ENCODE measurements at regions not wholly inside any gene's neighbourhood (a gene's known extent, or its start where the extent isn't known, plus 50 kb on each side); places are given as distances from the start of the nearest gene placed in this dataset.

DNA sequence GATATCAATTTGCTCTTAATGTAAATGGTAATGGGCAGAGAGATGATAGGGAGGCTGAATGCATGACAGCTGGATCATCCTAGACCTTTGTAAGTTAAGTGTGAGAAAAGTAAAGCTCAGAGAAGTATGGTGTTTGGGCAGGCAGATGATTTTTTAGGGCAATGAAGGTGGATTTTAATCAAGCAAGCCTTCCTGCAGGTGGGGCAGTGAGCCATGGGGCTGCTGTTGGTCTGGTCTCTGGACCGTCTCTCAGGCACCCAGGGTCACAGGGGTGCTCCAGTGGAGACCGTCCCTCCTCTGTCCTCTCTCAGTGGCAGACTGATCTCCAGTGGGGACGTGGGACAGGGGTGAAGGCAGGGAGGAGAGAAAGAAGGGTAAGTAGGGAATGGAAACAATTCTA lies 69.8 kb upstream of the STK17B start:
- TF ChIP-seq, protein P1, sequence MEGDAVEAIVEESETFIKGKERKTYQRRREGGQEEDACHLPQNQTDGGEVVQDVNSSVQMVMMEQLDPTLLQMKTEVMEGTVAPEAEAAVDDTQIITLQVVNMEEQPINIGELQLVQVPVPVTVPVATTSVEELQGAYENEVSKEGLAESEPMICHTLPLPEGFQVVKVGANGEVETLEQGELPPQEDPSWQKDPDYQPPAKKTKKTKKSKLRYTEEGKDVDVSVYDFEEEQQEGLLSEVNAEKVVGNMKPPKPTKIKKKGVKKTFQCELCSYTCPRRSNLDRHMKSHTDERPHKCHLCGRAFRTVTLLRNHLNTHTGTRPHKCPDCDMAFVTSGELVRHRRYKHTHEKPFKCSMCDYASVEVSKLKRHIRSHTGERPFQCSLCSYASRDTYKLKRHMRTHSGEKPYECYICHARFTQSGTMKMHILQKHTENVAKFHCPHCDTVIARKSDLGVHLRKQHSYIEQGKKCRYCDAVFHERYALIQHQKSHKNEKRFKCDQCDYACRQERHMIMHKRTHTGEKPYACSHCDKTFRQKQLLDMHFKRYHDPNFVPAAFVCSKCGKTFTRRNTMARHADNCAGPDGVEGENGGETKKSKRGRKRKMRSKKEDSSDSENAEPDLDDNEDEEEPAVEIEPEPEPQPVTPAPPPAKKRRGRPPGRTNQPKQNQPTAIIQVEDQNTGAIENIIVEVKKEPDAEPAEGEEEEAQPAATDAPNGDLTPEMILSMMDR (conservative IDR thresholded peaks at IDR 0.05; ENCODE audit: low read depth), result no peak
- H3K27ac ChIP-seq, result no peak overlapping the region
- ChIA-PET CTCF (interaction anchor here (0.7 kb wide), 1 partner anchor 693 kb away, joined by 3 read pairs; no protein-coding TSS in a partner anchor), POLR2A (ENCODE audit: low non-redundant PET) (no interaction called here)
- DNase-seq (ENCODE audit: low spot score), result no peak

DNA sequence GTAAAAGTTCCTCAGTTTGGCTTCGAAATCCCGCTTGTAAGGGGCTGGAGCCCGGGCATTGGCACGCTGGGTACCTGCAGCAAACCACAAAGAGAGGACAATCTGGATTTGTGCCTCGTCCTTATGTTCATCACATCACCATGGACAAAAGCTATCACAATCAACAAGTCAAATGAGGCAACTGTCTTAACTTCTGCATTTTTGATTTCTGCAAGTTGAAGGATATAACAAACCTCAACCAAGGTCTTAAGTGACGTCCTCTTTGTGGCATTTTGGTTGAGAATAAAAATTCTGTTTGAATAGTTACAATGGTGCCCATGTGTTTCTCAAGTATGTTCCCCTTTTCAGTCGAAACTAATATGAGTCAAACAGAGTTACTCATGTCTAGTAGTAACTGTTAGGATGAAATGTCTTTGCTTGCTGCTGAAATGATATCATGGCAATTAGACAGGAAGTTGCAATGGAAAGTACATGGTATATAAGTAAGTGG lies 70.8 kb upstream of the STK17B start:
- DNase-seq (ENCODE audit: low spot score), result no peak
- CTCF ChIA-PET, result interaction anchor here (0.7 kb wide), 1 partner anchor 692 kb away, joined by 3 read pairs; no protein-coding TSS in a partner anchor

DNA sequence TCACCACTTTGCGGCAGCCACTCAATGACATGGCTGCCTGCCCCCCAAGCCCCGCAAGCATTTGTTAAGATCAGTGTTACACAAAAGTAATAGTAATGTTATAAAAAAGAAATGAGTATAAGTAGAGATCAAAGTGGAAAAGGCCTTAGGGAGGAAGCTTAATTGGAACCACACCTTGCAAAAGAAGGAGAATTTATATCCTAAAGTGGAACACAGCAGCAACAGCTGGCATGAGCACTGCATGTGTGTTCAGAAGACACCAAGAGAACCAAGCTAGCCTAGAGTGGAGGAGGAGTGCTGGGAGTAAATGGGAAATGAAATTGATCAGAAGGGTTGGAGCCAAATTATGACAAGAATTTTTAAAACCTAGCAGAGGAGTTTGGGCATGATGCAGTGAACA lies 73.1 kb upstream of the STK17B start:
- TF ChIP-seq, protein P1 (conservative IDR thresholded peaks at IDR 0.05; ENCODE audit: low read depth), result no peak
- POLR2A ChIA-PET (ENCODE audit: low non-redundant PET), result no interaction called here
- H3K27ac ChIP-seq, result no peak overlapping the region
- DNase-seq (ENCODE audit: low spot score), result no peak
- CTCF ChIA-PET, result interaction anchor here (0.6 kb wide), 1 partner anchor 107 kb away, joined by 5 read pairs; no protein-coding TSS in a partner anchor

More for the DNA sequence above, 70.8 kb upstream of the STK17B start:
- POLR2A ChIA-PET (ENCODE audit: low non-redundant PET), result no interaction called here
- H3K27ac ChIP-seq, result no peak overlapping the region
- TF ChIP-seq, protein P1 (conservative IDR thresholded peaks at IDR 0.05; ENCODE audit: low read depth), result no peak

DNA sequence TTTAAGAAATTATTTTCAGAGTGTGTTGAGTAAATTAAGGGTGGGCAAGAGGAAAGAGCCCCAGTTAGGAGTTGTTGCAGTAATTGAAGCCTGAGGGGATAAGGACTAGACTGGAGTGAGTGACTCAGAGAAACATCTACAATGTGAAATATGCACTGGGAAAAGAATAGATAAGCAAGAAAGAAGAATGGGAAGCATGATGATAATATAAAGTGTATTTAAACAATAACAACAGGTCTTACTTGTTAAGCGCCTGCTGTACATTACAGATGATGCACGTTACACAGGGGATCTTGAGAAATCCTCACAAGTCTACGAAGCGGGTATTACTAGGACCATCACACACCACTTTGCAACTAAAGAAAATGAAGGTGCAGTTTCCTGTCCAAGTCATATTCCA lies 73.6 kb upstream of the STK17B start:
- CTCF ChIA-PET, result interaction anchor here (0.7 kb wide), 1 partner anchor 78 kb away, joined by 3 read pairs; no protein-coding TSS in a partner anchor
- POLR2A ChIA-PET (ENCODE audit: low non-redundant PET), result no interaction called here
- TF ChIP-seq, protein P1 (conservative IDR thresholded peaks at IDR 0.05; ENCODE audit: low read depth), result no peak
- no peak overlapping the region for H3K27ac ChIP-seq
- no peak for DNase-seq (ENCODE audit: low spot score)

DNA sequence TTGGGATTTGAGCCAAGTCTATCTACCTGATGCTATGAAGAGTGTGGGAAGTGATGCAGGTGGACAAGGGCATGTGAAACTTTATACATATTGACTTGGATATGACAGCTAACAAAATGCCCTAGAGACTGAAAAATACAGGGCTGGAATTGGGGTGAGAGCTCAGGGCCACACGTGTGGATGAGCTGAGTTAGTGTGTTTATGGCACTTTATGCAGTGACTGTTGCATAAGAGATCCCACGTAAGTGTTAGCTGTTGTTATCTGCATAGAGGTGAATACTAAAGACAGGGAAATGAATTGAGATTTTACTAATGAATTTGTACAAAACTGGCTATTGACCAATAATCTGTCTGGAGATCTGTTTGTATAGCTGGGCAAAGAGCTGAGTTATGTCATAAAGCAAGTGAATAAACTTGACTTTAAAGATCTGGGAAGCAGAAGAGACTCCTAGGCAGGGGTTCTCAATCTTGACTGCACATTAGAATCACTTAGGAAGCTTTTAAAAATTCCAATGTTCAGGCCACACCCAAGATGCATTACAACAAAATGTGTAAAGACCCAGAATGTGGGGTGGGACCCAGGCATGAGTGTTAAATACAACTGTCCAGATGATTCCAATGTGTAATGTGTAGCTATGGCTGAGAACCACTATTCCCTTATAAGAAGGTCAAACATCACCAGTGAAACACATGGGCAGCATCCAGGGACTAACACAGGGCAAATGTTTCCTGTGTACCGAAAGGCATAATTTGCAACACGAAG lies 74.2 kb upstream of the STK17B start:
- CTCF ChIA-PET, result interaction anchor here (0.7 kb wide), 1 partner anchor 79 kb away, joined by 3 read pairs; no protein-coding TSS in a partner anchor
- TF ChIP-seq, protein P1 (conservative IDR thresholded peaks at IDR 0.05; ENCODE audit: low read depth), result no peak
- no peak for DNase-seq (ENCODE audit: low spot score)
- POLR2A ChIA-PET (ENCODE audit: low non-redundant PET), result no interaction called here
- H3K27ac ChIP-seq, result no peak overlapping the region

DNA sequence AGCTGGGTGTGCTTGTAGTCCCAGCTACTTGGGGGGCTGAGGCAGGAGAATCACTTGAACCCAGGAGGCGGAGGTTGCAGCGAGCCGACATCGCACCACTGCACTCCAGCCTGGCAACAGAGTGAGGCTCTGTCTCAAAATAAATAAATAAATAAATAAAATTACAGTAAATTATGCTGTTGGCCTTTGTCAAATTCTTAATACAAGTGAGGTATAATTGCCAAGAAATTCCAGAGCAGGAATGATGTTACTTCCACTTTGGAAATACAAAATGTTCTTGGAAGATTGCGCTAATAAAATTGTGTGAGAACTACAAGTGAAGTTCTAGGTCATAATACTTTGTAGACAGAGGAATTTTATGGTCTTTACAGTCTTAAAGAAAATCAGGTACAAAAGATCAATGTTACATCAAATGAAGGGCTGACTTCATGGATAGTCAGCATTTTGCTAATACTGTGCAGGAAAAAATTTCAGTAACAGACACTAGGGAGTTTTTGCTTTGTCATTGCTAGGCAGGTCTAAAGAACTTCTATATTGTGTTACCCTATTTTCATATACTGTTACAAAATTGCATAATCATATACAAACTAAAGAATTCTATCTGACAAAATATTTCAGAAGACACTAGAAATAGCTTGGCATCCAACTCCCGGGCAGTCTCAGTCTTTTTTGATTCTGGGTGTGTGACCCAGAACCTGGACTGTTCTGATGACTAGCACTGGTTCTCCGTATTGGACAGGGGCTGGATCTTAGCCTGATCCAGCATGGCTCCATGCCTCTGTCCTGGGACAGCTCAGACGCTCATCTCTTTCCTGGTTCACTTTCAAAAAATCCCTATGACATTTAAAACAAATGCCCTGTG lies 76.0 kb upstream of the STK17B start:
- no peak overlapping the region; the same call in 1 of the 2 replicates for H3K27ac ChIP-seq
- POLR2A ChIA-PET (ENCODE audit: low non-redundant PET), result no interaction called here
- TF ChIP-seq, protein P1 (conservative IDR thresholded peaks at IDR 0.05; ENCODE audit: low read depth), result no peak
- DNase-seq (ENCODE audit: low spot score), result no peak
- CTCF ChIA-PET, result no interaction called here

Data from RWPE1 (cell line).